HL-60 (cell line): ENCODE measurements at regions not wholly inside any gene's neighbourhood (a gene's known extent, or its start where the extent isn't known, plus 50 kb on each side); places are given as distances from the start of the nearest gene placed in this dataset.

ENCODE experiments used
- DNase-seq, 2 experiments: peaks; one replicate each; pipeline ENCODE4 v3.0.0-alpha.2; 2010 to 2020; ENCODE audit warnings: low read depth in 1 of 2, low spot score in 1 of 2
- H3K27ac ChIP-seq: fragments of 250-450 bp; sonication (Bioruptor Pico); replicated peaks from 2 replicates; pipeline ENCODE4 v1.5.1; 2020; ENCODE audit warnings: mild to moderate bottlenecking, moderate library complexity
- H3K27me3 ChIP-seq: fragments of 250-450 bp; sonication (Bioruptor Pico); 2 replicates; pipeline ENCODE4 v1.5.1; 2021; ENCODE audit warnings: mild to moderate bottlenecking, moderate library complexity; ENCODE audit not compliant: insufficient read depth, poor library complexity, severe bottlenecking
- H3K4me3 ChIP-seq: replicated peaks from 2 replicates; pipeline ENCODE4 v1.5.1; 2011; ENCODE audit warnings: mild to moderate bottlenecking, control low read depth, low read length; ENCODE audit not compliant: insufficient read depth
- GABPA ChIP-seq: IDR thresholded peaks from 2 replicates; pipeline ENCODE4 v1.6.1; 2012; ENCODE audit warnings: low read depth
- POLR2AphosphoS5 ChIP-seq: IDR thresholded peaks from 2 replicates; pipeline ENCODE4 v1.6.1; 2012; ENCODE audit warnings: low read depth
- SPI1 ChIP-seq: IDR thresholded peaks from 2 replicates; pipeline ENCODE4 v1.6.1; 2012; ENCODE audit warnings: low read depth, mild to moderate bottlenecking, borderline replicate concordance
- TF ChIP-seq, protein P1 (sequence below): IDR thresholded peaks from one replicate; pipeline ENCODE4 v1.5.1; 2011; ENCODE audit warnings: low read length, control low read depth, inconsistent platforms; ENCODE audit not compliant: insufficient read depth
- TF ChIP-seq, protein P2 (sequence below): IDR thresholded peaks from 2 replicates; pipeline ENCODE4 v1.6.1; 2012; ENCODE audit warnings: low read depth; ENCODE audit not compliant: insufficient replicate concordance

DNA sequence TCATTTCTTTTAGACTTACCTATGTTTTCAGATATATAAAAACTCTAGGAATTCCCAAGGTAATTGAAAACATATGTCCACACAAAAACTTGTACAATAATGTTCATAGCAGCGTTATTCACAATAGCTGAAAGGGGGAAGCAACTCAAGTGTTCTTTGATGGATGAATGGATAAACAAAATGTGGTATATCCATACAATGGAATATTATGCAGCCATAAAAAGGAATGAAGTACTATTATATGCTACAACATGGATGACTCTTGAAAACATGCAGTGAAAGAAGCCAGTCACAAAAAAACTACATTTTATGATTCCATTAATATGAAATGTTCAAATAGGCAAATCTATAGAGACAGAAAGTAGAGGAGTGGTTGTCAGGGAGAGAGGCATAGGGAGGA lies 62.2 kb upstream of the WDR26 start:
- no peak for DNase-seq
- no peak for TF ChIP-seq POLR2AphosphoS5
- no peaks in the 10 kb centered on the region for H3K27me3 ChIP-seq
- H3K27ac ChIP-seq = no peak overlapping the region
- H3K4me3 ChIP-seq = no peak overlapping the region

DNA sequence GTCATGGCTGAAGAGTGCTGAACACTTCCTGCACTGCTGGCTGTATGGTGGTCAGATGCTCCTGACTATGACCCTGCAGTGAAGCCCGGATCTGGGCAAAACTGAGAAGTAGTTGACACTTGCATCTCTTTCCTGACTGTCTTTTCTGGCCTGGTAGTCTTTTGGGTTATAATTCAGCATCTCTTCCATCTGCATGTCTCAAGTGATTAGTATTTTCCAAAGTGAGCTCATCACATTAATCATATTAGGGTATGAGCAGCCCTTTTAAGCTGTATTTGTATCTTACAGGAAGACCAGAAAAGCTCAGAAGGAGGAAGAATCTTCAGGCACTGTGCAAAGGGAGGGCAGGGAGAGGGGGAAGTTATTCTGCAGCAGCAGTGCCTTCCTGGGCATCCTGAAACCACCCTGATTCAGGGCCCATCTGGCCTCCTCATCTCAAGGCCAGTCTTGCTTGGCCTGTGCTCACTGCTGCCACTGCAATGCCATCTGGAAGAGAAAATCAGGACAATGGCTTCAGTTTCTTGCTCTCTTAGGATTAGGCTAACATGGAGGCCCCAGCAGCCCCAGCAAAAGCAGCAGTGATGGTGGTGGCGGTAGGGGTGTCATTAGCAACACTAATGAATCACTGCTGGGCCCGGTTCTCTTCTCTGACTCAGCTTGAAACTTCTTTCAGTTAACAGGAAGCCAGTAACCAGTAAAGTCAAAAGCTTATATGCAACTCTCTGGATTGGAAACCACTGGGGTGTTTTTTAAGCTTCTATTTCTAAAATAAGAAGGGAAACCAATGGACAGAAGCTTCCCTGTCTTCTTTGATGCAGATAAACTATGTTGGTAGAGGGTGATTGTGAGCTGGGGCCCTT lies 63.3 kb upstream of the WDR26 start:
- H3K27ac ChIP-seq = peak overlapping the region; percentile 46
- no peak overlapping the region; the same call in 1 of the 2 replicates for H3K4me3 ChIP-seq

DNA sequence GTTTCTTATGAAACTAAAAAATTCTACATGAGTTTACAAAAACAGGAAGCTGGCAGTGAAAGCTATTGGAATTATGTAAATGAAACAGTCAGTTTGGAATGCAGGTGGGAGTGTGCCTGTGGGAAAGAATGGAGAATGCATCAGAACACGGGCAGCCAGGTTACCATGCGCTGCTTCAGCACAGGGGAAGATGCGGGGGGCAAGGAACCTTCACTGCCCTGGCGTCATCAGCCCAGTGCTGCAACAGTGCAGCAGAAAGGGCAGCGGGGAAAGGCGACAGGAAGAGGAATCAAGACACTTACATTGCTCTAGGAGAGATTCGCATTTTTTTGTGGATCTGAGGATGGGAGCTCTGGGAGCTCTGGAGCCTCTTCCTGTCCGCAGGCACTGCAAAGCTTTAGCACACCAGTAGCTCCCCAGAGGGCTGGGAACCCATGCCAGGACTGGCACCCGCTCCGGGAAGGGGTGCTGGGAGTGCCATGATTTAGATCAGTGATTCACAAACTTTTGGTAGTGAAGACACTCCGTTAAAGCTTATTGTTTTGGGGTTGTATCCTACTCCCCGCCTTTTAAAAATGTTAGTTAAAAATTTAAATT lies 64.1 kb upstream of the WDR26 start:
- H3K27ac ChIP-seq = peak overlapping the region; percentile 46
- no peaks in the 10 kb centered on the region for H3K27me3 ChIP-seq
- TF ChIP-seq, protein P1, sequence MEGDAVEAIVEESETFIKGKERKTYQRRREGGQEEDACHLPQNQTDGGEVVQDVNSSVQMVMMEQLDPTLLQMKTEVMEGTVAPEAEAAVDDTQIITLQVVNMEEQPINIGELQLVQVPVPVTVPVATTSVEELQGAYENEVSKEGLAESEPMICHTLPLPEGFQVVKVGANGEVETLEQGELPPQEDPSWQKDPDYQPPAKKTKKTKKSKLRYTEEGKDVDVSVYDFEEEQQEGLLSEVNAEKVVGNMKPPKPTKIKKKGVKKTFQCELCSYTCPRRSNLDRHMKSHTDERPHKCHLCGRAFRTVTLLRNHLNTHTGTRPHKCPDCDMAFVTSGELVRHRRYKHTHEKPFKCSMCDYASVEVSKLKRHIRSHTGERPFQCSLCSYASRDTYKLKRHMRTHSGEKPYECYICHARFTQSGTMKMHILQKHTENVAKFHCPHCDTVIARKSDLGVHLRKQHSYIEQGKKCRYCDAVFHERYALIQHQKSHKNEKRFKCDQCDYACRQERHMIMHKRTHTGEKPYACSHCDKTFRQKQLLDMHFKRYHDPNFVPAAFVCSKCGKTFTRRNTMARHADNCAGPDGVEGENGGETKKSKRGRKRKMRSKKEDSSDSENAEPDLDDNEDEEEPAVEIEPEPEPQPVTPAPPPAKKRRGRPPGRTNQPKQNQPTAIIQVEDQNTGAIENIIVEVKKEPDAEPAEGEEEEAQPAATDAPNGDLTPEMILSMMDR = no peak
- peak; percentile 28; the same call in 1 of the 2 replicates for TF ChIP-seq SPI1
- peak overlapping the region; percentile 12 for H3K4me3 ChIP-seq
- peak; percentile 29 to 61 for DNase-seq

More for the DNA sequence above, 63.3 kb upstream of the WDR26 start:
- TF ChIP-seq SPI1 = no peak
- DNase-seq = peak; percentile 60 to 71
- H3K27me3 ChIP-seq = no peaks in the 10 kb centered on the region

DNA sequence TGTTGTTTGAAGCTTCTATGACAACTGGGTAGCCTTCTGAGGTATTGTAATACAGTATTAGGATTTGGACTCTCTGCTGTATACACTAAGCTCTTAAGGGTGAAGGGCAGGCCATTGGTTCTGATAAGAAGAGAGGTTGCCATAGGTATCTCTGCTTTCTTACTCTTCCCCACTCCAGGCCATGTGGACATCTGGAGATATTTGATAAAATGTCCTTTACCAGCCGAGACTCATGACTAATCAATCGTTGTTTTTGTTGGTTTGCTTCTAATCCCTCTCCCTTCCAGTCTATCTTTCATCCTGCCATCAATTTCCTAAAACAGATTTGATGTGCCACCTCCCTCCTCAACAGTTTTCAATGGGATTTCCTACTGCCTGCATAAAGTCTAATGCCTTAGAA lies 64.6 kb upstream of the WDR26 start:
- H3K27ac ChIP-seq = peak overlapping the region; percentile 46
- no peaks in the 10 kb centered on the region for H3K27me3 ChIP-seq
- no peak for DNase-seq
- H3K4me3 ChIP-seq = no peak overlapping the region
- TF ChIP-seq, protein P2, sequence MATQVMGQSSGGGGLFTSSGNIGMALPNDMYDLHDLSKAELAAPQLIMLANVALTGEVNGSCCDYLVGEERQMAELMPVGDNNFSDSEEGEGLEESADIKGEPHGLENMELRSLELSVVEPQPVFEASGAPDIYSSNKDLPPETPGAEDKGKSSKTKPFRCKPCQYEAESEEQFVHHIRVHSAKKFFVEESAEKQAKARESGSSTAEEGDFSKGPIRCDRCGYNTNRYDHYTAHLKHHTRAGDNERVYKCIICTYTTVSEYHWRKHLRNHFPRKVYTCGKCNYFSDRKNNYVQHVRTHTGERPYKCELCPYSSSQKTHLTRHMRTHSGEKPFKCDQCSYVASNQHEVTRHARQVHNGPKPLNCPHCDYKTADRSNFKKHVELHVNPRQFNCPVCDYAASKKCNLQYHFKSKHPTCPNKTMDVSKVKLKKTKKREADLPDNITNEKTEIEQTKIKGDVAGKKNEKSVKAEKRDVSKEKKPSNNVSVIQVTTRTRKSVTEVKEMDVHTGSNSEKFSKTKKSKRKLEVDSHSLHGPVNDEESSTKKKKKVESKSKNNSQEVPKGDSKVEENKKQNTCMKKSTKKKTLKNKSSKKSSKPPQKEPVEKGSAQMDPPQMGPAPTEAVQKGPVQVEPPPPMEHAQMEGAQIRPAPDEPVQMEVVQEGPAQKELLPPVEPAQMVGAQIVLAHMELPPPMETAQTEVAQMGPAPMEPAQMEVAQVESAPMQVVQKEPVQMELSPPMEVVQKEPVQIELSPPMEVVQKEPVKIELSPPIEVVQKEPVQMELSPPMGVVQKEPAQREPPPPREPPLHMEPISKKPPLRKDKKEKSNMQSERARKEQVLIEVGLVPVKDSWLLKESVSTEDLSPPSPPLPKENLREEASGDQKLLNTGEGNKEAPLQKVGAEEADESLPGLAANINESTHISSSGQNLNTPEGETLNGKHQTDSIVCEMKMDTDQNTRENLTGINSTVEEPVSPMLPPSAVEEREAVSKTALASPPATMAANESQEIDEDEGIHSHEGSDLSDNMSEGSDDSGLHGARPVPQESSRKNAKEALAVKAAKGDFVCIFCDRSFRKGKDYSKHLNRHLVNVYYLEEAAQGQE = no peak
- TF ChIP-seq, protein P1 = no peak
- no peak for TF ChIP-seq GABPA
- no peak for TF ChIP-seq POLR2AphosphoS5
- TF ChIP-seq SPI1 = no peak

DNA sequence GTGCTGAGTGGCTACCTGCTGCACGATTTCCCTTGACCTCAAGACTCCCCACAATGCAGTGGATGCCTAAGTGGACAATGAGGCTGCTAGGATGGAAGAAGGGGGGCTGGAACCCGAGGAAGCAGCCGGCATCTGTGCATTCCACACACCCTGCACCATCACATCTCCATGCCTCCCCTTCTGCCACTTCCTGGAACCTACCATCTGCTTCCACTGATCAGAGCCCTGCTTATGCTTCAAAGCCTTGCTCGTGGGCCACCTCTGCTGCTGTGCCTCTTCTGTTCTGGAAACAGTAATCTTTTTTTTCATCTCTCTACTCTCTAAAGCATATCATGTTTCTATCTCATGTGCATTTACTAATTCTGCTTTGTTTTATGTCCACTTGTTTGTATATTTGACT lies 66.2 kb upstream of the WDR26 start:
- DNase-seq = no peak
- Histone ChIP-seq H3K27ac (no peak overlapping the region), H3K27me3 (no peaks in the 10 kb centered on the region), H3K4me3 (no peak overlapping the region)
- TF ChIP-seq, protein P2 = no peak
- TF ChIP-seq POLR2AphosphoS5 = no peak
- TF ChIP-seq, protein P1 = no peak
- no peak for TF ChIP-seq SPI1
- no peak for TF ChIP-seq GABPA
